B cell (primary cell): ENCODE measurements at regions not wholly inside any gene's neighbourhood (a gene's known extent, or its start where the extent isn't known, plus 50 kb on each side); places are given as distances from the start of the nearest gene placed in this dataset.

ENCODE experiments used
- ATAC-seq: fragments of 200-7000 bp; cut with Tn5 transposase; one replicate; pipeline ENCODE4 v1.10.0; 2021; ENCODE audit warnings: low read depth, mild to moderate bottlenecking, moderate number of reproducible peaks, moderate library complexity
- CTCF ChIA-PET: fragments of 350-600 bp; sonication (Branson Sonifier 250); formaldehyde crosslinking; loops from one replicate; lab custom pipeline; 2021; ENCODE audit warnings: antibody characterized with exemption, inconsistent platforms; lab: Charles Lee
- POLR2A ChIA-PET: fragments of 350-600 bp; sonication (Branson Sonifier 250); formaldehyde crosslinking; loops from one replicate; lab custom pipeline; 2021; ENCODE audit warnings: antibody characterized with exemption; lab: Charles Lee
- DNase-seq: peaks from one replicate; pipeline ENCODE4 v3.0.0; 2013
- H2AFZ ChIP-seq: 2 replicates; pipeline ENCODE4 v1.6.1; 2012; ENCODE audit warnings: mild to moderate bottlenecking, low read depth, low read length; ENCODE audit not compliant: insufficient read depth, poor library complexity, severe bottlenecking
- H3K27ac ChIP-seq, 2 donors: 1 replicate in 1 of 2; 2 replicates in 1 of 2; pipeline ENCODE4 v1.5.1; 2012 to 2013; ENCODE audit warnings: low read length in 2 of 2, mild to moderate bottlenecking in 2 of 2, moderate library complexity in 1 of 2
- H3K27me3 ChIP-seq, 4 experiments: fragments of 200-600 bp in 1 of 4; sonication (generic) in 1 of 4; replicated peaks in 1 of 4; 1 replicate in 2 of 4; 2 replicates in 2 of 4; pipeline versions ENCODE4 v1.6.1 to v1.7.0; 2013 to 2016; ENCODE audit warnings: low read length in 3 of 4, mild to moderate bottlenecking in 2 of 4, mixed read lengths in 1 of 4, moderate library complexity in 1 of 4; ENCODE audit not compliant: insufficient read depth in 4 of 4, control insufficient read depth in 3 of 4; ENCODE audit errors: control extremely low read depth in 1 of 4
- H3K36me3 ChIP-seq, 2 experiments: replicated peaks in 1 of 2; 1 replicate in 1 of 2; 2 replicates in 1 of 2; pipeline versions ENCODE4 v1.6.1 to v1.7.1; 2013; ENCODE audit warnings: low read length in 1 of 2; ENCODE audit not compliant: insufficient read depth in 2 of 2, control insufficient read depth in 1 of 2; ENCODE audit errors: control extremely low read depth in 1 of 2, extremely low read depth in 1 of 2
- H3K4me1 ChIP-seq, 2 donors: fragments of 200-600 bp in 1 of 2; sonication (generic) in 1 of 2; 1 replicate in 1 of 2; 2 replicates in 1 of 2; pipeline versions ENCODE4 v1.5.1 to v1.6.1; 2013 to 2017; ENCODE audit warnings: low read length in 2 of 2; ENCODE audit not compliant: control insufficient read depth in 2 of 2, insufficient read depth in 2 of 2
- H3K4me2 ChIP-seq: replicated peaks from 2 replicates; pipeline ENCODE3; 2012; ENCODE audit warnings: mild to moderate bottlenecking, low read depth, low read length; ENCODE audit not compliant: poor library complexity, severe bottlenecking
- H3K4me3 ChIP-seq, 5 experiments: fragments of 200-600 bp in 1 of 5; sonication (generic) in 1 of 5; 1 replicate in 3 of 5; 2 replicates in 2 of 5; pipeline versions ENCODE4 v1.5.1 to v1.7.0; 2011 to 2016; ENCODE audit warnings: low read length in 4 of 5, mild to moderate bottlenecking in 4 of 5, low read depth in 2 of 5, control low read depth in 1 of 5, moderate library complexity in 1 of 5; ENCODE audit not compliant: insufficient read depth in 1 of 5; ENCODE audit errors: control extremely low read depth in 1 of 5, extremely low read depth in 1 of 5
- H3K79me2 ChIP-seq: fragments of 200-600 bp; sonication (generic); one replicate; pipeline ENCODE4 v1.6.0; 2016; ENCODE audit warnings: low read length; ENCODE audit not compliant: control insufficient read depth, insufficient read depth
- H3K9ac ChIP-seq: fragments of 200-600 bp; sonication (generic); 2 replicates; pipeline ENCODE4 v1.6.1; 2017; ENCODE audit warnings: mild to moderate bottlenecking, low read length, moderate library complexity
- H3K9me3 ChIP-seq, 3 donors: one replicate each; pipeline versions ENCODE4 v1.6.1 to v1.7.1; 2013; ENCODE audit warnings: low read length in 2 of 3; ENCODE audit not compliant: control insufficient read depth in 2 of 3, insufficient read depth in 1 of 3; ENCODE audit errors: control extremely low read depth in 1 of 3
- H4K20me1 ChIP-seq: 2 replicates; pipeline ENCODE4 v1.6.0; 2012; ENCODE audit warnings: mild to moderate bottlenecking, low read length; ENCODE audit not compliant: insufficient read depth, control insufficient read depth, poor library complexity, severe bottlenecking
- H3K27ac Mint-ChIP-seq: one replicate; pipeline ENCODE4 v1.8.0; 2021; ENCODE audit warnings: mixed read lengths
- H3K27me3 Mint-ChIP-seq: one replicate; pipeline ENCODE4 v1.8.0; 2021; ENCODE audit warnings: mixed read lengths
- H3K4me1 Mint-ChIP-seq: one replicate; pipeline ENCODE4 v1.8.0; 2021; ENCODE audit warnings: mixed read lengths
- H3K4me3 Mint-ChIP-seq: one replicate; pipeline ENCODE4 v1.8.0; 2021; ENCODE audit warnings: mixed read lengths
- H3K9me3 Mint-ChIP-seq: one replicate; pipeline ENCODE4 v1.8.0; 2022; ENCODE audit warnings: mixed read lengths; ENCODE audit not compliant: insufficient read depth
- EZH2 ChIP-seq: IDR thresholded peaks from 2 replicates; pipeline ENCODE4 v1.6.1; 2012; ENCODE audit warnings: borderline replicate concordance, low read depth, mild to moderate bottlenecking, moderate library complexity, low read length; ENCODE audit not compliant: insufficient read depth, poor library complexity, severe bottlenecking
- WGBS: methylation state at CpG from one replicate; pipeline ENCODE4 v1.1.5; 2013; ENCODE audit warnings: missing lambda C conversion rate; ENCODE audit not compliant: insufficient coverage; 5-methylcytosine and 5-hydroxymethylcytosine counted together
- intact Hi-C: fragments of 100-400 bp; cut with micrococcal nuclease; formaldehyde crosslinking; loops from one replicate; pipeline ENCODE4 v1.10.0; 2022
- TF ChIP-seq, protein P1 (sequence below): fragments of 200-600 bp; IDR thresholded peaks from one replicate; pipeline ENCODE4 v1.8.0; 2022; ENCODE audit warnings: antibody characterized with exemption, mild to moderate bottlenecking

DNA sequence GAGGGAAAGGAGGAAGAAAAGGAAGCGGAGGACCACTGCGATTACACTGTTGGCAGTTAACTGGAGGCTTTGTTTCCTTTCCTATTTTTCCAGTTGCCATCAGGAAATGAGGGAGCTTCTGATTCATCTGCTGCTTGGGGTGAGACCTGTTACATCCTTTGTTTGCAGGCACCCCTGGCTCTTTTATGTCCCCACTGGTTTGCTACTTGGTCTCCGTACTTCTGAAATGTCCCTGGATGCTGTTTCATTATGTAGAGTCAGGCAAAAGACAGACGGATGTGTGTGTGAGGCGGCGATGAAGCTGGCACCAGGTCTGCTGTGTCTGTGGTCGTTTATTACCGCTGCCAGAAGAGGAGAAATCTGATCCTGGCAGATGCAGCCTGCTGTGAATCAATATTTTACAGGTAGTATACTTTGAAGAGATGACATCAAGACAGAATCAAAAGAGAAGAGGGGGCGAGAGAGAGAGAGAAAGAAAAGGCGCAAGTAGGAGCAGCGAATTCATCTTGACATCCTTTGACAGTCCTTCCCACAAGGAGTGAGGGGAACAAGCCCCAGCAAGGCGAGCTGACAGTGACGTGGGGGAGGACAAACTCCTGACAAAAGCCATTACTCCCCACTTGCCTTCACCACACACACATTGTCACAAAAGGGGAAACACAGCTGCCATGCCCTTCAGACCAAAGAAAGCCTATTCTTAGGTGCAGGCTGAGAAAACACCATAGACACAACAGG, 145.9 kb upstream of the FBXL4 start:
- no peak overlapping the region for H3K4me2 ChIP-seq
- no peaks in the 10 kb centered on the region for H3K4me1 ChIP-seq
- no peaks in the 10 kb centered on the region for H3K9me3 ChIP-seq
- no peaks in the 10 kb centered on the region for H4K20me1 ChIP-seq
- peaks cover 0 to 14% (median 0%) of the 10 kb centered on the region in 4 experiments for H3K27me3 ChIP-seq
- no peaks in the 10 kb centered on the region for H3K79me2 ChIP-seq
- ChIA-PET POLR2A (no interaction called here), CTCF (interaction anchor here (0.8 kb wide), 2 partner anchors 16 to 26 kb away, joined by 3 read pairs; no protein-coding TSS in a partner anchor)
- no peak for TF ChIP-seq EZH2
- TF ChIP-seq, protein P1, sequence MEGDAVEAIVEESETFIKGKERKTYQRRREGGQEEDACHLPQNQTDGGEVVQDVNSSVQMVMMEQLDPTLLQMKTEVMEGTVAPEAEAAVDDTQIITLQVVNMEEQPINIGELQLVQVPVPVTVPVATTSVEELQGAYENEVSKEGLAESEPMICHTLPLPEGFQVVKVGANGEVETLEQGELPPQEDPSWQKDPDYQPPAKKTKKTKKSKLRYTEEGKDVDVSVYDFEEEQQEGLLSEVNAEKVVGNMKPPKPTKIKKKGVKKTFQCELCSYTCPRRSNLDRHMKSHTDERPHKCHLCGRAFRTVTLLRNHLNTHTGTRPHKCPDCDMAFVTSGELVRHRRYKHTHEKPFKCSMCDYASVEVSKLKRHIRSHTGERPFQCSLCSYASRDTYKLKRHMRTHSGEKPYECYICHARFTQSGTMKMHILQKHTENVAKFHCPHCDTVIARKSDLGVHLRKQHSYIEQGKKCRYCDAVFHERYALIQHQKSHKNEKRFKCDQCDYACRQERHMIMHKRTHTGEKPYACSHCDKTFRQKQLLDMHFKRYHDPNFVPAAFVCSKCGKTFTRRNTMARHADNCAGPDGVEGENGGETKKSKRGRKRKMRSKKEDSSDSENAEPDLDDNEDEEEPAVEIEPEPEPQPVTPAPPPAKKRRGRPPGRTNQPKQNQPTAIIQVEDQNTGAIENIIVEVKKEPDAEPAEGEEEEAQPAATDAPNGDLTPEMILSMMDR = no peak
- H3K9me3 Mint-ChIP-seq = no peaks in the 10 kb centered on the region
- H2AFZ ChIP-seq = no peak overlapping the region
- no peak overlapping the region for H3K27ac Mint-ChIP-seq
- H3K9ac ChIP-seq = no peak overlapping the region
- DNase-seq (no peak), ATAC-seq (no peak)
- H3K27me3 Mint-ChIP-seq = peaks cover 49% of the 10 kb centered on the region
- intact Hi-C loops = no loop called here
- no peaks in the 10 kb centered on the region for H3K36me3 ChIP-seq
- WGBS = 62% methylated on average over 11 of the region's 13 CpGs
- H3K4me3 ChIP-seq = no peak overlapping the region
- H3K27ac ChIP-seq = no peak overlapping the region
- H3K4me1 Mint-ChIP-seq = no peaks in the 10 kb centered on the region
- no peak overlapping the region for H3K4me3 Mint-ChIP-seq

DNA sequence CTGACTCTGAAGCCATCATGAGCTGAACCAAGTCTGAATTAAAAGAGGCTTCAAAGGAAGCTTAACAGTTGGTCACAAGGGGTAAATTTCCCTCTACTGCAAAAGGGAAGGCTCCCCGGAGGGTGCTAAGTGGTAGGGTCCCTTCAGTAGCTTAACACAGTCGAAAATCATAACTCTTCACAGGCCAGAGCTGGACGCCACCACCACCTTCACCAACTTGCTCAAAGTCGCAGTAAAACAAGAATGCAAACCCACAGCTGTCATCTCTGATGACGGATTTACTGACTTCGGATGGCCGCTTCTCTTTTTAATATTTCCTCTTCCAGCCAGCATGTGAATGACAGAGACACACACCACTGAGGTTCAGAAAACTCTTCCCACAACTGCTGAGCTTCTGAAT, 144.7 kb upstream of the FBXL4 start:
- ATAC-seq (no peak), DNase-seq (no peak)
- Histone ChIP-seq H3K9me3 (no peaks in the 10 kb centered on the region), H3K4me2 (no peak overlapping the region), H3K27me3 (peaks cover 0 to 14% (median 0%) of the 10 kb centered on the region in 4 experiments), H4K20me1 (no peaks in the 10 kb centered on the region), H2AFZ (no peak overlapping the region), H3K4me1 (no peaks in the 10 kb centered on the region), H3K9ac (no peak overlapping the region), H3K27ac (no peak overlapping the region), H3K4me3 (no peak overlapping the region), H3K79me2 (no peaks in the 10 kb centered on the region), H3K36me3 (no peaks in the 10 kb centered on the region)
- no peak overlapping the region for H3K4me3 Mint-ChIP-seq
- intact Hi-C loops = no loop called here
- TF ChIP-seq EZH2 = no peak
- TF ChIP-seq, protein P1 = no peak
- CTCF ChIA-PET = no interaction called here
- peaks cover 49% of the 10 kb centered on the region for H3K27me3 Mint-ChIP-seq
- no peaks in the 10 kb centered on the region for H3K9me3 Mint-ChIP-seq
- H3K4me1 Mint-ChIP-seq = no peaks in the 10 kb centered on the region
- 35% methylated on average over 7 of the region's 7 CpGs for WGBS
- no peak overlapping the region for H3K27ac Mint-ChIP-seq
- POLR2A ChIA-PET = no interaction called here
